AG09319 (cell line): ENCODE measurements at regions not wholly inside any gene's neighbourhood (a gene's known extent, or its start where the extent isn't known, plus 50 kb on each side); places are given as distances from the start of the nearest gene placed in this dataset.

ENCODE experiments used
- DNase-seq: peaks from one replicate; pipeline ENCODE4 v3.0.0-alpha.2; 2010; ENCODE audit warnings: low read depth; ENCODE audit errors: extremely low read depth
- CTCF ChIP-seq: IDR thresholded peaks from 2 replicates; pipeline ENCODE4 v1.5.1; 2011; ENCODE audit warnings: low read depth, mild to moderate bottlenecking, inconsistent platforms, low read length, moderate library complexity

DNA sequence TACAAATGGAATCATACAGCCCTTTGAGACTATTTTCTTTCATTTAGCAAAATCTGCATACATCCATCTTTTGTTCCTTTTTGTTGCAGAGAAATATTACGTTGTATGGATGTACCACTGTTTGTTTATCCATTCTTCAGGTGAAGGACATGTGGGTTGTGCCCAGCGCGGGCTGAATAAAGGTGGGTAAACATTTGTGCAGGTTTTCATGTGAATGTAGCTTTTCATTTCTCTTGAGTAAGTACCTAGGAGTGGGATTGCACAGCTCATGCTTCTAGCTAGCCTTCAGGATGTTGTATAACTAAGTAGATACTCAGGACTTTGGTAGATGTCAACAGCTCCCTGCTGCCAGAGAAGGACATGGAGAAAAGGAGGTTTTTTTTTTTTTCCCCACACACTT lies 50.6 kb upstream of the SPRED2 start:
- TF ChIP-seq CTCF = no peak
- DNase-seq = no peak
